Stimulated activated CD4-positive, alpha-beta T cell treated with anti-CD3 and anti-CD28 coated beads, Interleukin-4, amount 100 ng/mL, for 1 hour (primary cell): ENCODE measurements at regions not wholly inside any gene's neighbourhood (a gene's known extent, or its start where the extent isn't known, plus 50 kb on each side); places are given as distances from the start of the nearest gene placed in this dataset.

Experiments
- DNase-seq: peaks from one replicate; pipeline ENCODE4 v3.0.0-alpha.2; 2020

DNA sequence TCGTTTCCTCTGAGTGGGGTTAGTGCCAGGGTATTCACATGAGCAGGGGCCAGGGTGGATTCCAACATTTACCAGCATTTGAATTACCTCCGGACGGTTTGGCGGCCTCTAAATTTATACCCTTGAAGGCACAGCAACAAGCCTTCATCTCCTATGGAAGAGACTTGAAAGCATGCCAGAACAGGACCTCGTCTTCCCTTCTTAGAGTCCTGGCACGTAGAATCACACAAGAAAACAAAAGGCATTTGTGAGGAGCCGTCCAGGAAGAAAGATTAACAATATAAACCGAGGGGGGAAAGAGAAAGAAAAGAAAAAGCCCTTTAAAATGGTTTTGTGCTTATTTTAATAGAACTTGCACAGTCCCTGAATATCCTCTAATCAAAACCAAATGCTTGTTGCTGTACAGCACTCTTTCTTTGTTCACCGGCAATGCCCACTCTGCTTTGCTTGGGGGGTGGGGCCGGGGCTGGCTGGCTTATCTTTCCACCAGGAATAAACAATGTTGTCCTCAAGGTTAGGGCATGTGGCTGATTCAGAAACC lies 575.8 kb upstream of the ZNF462 start:
- no peak for DNase-seq

DNA sequence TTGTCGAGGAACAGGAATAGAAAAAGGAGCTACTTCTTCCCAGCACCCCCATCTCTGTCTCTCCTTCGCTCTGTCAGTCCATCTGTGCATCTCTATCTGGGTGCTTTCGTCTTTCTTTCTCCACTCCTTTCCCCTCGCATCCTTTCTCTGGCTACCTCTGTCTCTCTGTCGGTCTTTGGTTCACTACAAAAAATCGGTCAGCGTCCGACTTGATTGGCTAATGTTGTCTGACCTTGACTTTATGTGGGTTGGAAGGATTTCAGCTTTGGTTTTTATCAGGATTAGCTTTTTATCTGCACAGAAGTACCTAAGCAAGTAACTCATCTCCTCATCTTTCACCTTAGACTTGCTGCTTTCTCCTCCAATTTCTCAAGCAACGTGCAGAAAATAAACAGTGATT lies 575.2 kb upstream of the ZNF462 start:
- no peak for DNase-seq

DNA sequence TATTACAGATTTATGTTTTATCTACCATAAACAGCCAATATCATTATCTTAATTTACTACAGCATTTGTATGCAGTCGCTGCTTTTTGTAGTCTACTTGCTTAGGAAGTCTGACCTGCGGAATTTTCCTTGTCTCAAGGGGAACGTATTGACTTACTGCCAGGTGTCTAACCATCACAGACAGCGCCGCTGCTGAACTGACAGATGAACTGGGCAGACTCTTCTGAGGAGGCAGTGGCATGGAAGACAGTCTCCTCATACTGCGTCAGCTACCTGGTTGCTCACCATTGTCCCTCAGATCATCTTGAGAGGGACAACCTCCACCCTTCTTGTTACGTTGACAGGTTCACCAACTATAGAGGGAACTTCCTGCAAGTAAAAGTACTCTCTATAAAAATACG lies 574.3 kb upstream of the ZNF462 start:
- no peak for DNase-seq

DNA sequence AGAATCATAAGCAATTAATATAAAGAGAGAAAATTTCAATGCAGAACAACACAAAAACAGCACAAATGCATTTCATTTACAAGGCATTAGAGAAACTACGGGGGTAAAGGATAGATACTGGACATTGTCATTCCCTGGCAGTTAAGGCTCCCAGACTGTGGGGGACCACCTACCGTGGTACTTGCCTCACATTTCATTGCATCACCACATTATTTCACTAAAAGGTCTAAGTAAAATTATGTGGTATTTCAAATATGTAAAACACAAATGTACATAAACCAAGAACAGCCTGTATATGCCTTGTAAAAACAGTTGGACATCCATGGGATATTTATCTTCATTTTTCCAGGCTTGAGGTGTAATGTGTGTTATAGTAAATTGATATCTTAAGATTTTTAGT lies 571.2 kb upstream of the ZNF462 start:
- DNase-seq, result no peak

DNA sequence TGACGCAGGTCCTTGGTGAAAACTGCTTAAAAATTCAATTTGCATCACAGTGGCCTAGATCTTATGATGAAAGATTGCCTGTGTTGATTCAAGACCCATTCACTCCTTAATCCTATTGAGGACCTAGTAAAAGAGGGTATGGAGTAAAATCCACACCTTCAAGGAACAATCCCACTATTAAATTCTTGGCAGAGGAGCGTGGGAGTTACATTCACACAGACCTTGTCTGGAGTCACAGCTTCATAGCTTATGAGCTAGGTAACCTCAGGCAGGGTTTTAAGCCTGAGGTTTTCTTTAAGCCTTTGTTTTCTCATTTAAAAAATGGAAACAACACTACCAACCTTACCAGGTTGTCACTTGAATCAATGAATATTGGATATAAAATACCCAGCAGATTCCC lies 566.5 kb upstream of the ZNF462 start:
- DNase-seq, result no peak

DNA sequence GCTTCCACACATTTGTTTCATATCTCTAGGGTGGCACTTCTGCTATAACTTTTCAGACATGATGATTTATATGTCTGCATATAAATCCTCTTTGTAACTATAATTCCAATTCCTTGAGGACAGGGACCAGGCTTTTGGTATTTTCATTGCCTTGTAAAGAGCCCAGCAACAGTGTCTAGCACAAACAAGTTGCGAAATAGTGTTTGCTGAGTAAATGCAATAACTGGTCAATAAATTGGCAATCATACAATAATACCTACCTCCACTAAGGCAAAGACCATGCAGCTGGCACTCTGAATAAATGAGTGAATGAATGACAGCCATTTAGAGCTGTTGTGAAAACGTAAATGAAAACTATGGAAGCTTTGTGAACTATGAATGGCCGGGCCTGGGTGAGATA lies 564.0 kb upstream of the ZNF462 start:
- DNase-seq, result no peak

DNA sequence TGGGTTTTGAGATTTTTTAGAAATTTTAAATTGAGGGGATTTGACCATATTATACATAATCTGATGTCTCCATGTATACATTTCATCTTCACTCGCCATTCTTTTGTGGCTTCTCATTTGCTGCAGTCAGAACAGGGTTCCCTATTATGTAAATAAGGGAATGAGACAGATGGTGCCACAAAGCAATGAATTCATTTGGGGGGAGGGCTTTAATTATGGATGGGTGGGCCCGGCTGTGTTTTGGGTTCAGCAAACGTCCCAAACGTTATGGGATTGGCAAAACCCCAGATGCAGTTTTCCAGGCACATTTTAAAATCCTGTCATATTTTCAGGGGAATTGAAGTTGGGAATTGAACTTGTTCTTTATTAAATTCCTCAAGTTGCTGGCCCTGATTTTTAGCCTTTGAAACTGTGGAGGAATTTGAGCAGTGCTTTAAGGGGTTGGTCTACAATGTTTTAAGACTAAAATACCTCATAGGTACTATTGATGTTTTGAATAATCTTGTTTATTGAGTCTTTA lies 558.5 kb upstream of the ZNF462 start:
- no peak for DNase-seq

DNA sequence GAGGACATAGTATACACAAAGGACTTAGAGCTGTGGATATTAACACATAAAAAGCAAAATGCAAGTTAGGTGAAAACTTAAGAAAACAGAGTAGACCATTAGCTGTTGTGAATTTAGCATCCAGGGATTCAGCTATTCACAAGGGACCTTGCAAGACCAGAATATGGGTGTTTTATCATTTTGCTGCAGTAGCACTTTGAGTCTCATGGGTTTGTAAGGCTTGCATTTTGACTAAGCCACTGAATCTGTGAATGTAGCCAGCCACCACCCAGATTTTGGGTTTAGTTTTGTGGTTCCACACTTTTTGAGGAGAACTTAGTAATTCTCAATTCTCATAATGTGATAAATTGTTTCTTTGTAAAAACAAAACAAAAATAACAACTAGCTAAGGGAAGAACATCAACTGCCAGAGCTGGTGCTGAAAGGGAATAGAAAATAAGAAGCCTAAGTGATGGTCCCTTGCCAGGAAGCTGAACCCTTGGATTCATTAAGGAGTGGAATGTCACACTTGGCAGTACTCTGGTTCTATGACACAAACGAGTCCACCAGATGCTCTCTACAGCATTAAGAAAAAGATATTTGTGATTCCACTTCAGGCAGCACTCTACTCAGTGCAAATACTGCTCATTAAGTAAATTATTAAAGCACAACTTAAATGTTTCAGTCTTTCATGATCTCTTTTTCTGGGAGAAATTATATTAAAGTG lies 557.4 kb upstream of the ZNF462 start:
- DNase-seq, result no peak

DNA sequence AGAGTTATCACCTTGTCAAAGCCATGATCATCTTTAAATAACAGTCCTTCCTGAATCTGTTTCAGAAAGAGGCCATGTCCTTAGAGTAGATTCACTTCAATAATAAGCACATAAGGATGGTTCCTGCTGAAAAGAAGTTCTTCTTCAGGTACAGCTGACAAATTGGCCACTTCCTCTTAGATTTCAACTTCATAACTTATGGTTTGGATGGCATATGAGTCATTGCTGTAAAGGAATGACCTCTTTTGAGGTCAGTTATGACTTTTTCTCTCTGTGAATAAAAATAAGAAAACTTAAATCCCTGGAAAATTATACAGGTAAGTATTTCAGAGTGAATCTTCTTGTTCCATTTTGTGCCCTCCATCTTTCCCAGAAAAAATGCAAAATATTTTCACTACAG lies 555.3 kb upstream of the ZNF462 start:
- no peak for DNase-seq

DNA sequence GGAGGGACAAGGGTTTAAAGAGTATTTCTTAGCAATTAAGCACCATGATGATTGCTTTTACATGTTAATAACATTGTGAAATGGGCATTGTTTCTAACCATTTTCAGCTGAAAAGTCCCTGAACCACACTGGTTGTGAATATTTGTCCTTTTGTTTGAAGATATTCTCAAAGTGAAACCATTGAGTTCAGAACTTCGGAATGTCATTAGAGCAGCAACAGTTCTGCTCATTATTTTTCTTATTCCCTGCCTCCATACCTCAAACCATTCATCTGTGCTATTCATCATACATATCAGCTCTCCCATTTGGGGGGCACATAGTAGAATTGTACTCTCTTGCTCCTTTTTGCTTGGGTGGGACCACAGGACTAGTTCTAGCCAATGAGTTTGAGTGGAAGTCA lies 553.0 kb upstream of the ZNF462 start:
- no peak for DNase-seq

DNA sequence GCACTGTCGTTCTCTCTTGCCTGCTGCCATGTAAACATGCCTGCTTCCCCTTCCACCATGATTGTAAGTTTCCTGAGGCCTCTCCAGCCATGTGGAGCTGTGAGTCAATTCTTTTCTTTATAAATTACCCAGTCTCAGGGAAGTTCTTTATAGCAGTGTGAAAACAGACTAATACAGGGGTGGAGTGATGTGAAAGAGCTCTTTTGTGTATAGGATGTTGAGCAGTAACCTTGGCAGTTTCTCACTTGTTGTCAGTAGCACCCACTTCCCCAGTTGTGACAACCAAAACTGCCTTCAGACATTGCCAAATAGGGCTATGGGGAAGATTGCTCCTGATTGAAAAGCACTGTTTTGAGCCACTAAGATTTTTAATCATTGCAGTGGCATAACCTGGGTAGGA lies 552.2 kb upstream of the ZNF462 start:
- DNase-seq, result no peak

DNA sequence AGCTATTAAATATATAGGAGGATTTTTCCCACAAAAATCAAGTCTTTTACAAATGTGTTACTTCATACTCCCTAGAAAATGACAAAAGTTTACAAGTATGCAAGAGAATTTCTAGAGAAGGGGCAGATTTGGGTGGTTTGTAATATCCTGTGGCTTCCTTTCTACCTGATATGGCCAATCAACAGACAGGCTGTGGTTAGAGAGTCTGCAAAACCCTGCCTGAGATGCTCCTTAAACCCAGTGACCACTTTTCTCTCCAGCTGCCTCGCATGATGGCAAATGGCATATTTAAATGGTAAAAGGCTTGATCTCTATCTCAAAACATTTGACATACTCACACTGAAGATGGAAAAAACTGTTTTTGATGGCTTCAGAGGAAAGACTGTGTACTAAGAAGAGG lies 550.1 kb upstream of the ZNF462 start:
- no peak for DNase-seq

DNA sequence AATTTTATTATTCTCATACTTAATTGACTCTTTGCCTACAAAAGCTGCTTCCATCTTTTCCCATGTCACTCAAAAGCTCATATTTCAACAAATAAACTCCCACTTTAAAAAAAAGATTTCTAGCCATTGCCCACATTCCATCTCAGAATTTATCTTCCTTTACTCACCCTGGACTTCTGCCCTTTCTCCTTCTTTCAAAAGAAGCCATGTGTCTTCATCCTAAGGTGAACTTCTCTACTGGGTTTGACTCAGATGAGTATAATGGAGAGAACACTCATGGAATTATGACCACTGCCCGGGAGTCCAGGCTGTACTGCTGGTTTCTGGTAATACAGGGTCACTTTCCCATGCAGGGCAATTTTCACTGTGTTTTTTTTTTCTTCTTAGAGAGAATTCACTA lies 548.5 kb upstream of the ZNF462 start:
- no peak for DNase-seq

DNA sequence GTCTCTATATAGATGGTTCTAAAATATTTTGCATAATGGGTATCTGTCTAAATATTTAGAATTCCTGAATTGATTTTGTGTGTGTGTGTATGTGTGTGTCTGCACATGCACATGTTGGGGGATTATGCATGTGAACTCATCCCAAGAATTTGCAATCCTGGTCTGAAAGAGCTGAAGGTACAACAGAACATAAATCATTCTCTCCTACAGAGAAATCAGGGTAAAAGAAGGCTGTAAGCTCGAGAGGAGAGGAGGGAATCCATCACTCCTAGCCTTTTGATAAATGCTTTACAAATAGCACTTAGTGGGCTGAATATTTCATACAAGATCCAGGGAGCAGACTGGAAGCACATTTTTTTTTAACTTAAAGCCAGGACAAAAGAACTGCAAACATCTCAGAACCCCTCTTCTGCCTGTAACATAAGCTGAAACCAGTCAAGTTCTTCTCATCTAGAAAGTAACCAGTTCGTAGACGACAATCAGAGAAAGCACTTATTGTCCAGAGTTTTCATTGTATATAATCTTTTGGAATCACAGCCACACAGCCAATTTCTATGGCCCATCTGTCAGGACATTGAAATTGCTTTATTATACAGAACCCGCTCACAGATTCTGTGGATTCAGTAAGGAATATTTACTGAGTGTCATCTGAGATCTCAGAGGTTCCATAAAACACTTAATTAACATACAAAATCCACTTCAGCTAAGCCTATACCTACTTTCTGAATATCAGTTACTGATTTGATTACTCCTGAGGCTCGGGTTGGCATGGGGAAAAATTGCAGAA lies 541.4 kb upstream of the ZNF462 start:
- no peak for DNase-seq

DNA sequence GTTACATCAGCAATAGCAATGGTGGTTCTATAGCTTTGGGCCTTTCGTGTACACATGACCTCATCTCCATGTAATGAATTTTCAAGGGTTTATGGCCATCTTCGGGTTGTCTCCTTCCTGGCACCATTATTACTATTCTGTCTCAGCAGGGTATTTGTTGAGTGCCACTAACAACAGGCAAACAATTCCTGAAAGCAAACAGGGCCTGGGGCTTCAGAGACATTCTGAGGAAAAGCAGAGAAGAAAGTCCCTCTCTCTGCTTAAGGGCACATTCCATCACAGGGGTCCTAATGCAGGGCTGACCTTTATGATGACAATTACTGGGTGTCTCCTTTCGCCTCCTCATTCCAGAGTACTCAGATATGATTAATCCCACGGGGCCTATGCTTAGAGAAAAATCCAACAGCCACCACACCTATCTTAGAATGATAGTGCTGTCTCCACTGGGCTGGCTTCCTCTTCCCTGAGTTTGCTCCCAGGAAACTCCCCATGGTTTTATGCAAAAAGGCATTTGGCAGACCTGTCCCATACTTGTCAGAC lies 540.2 kb upstream of the ZNF462 start:
- DNase-seq, result no peak

DNA sequence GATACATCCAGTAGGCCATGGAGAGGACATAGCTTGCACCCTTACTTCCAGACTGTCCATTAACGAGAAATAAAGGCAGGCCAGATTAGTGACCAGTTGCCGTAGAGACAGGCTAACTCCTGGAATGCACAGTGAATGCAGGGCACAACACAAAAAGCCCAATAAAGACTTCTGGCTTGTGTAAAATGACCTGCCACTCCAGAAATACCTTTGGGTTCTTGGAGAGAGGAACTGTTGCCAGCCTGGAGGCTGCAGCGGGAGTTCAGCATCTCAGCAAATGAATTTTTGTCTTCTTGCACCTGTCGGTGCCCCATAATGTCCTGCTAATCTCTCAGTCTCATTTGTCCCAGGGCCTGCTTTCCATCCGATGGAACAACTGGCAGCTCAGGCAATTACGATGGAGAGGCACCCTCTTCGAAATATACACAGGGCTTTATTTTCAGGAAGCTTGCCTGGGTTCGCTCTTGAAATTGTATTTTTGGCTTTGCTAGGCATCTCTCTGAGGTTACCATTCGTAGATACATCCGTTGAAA lies 538.8 kb upstream of the ZNF462 start:
- no peak for DNase-seq

DNA sequence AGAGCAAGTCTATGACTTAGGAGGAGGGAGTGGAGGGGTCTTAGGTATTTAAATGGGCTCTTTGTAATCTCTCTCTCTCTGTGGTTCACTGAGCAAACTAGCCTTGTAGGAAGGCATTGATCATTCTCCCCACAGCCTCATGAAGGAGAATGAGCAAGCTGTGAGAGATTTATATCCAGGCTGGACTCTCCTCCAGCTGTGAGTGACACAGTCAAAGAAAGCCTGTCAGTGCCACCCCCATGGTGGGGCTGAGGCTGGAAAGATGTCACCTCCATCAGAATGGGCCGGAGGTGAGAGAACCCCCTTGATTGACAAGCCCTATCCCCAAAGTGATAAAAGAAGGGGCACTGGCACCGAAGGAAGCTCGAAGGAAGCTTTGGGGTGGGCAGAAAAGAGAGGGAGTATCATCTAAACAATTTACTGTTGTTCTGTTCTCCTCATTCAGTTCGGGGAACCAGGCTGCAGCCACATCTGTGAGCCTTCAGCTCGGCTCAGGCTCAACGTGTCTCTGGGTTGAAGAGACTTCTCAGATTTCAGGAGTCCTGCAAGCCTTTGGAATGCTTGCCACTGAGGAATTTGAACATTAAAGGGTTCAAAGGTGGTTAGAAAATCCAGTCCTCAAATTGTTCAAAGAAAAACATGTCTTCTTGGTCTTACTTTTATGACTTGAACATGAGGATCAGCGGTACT lies 538.2 kb upstream of the ZNF462 start:
- no peak for DNase-seq

DNA sequence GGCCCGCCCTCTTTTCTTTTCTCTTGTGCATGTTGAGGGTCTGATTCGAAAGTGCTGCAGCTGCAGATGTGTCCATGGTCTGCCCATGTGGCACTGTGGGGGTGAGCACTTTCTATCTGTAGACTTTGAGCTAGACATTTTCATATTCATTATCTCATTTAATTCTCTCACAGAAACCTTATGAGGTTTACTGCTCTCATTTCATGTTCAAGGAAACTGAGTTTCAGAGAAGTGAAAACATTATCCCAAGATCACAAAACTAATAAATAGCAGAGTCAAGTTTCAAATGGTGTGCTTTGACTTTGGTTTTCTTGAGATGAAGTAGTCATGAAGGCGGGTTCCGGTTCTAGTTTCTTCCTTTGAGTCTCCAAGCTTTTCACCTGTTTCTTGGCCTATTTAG lies 536.5 kb upstream of the ZNF462 start:
- DNase-seq, result no peak

DNA sequence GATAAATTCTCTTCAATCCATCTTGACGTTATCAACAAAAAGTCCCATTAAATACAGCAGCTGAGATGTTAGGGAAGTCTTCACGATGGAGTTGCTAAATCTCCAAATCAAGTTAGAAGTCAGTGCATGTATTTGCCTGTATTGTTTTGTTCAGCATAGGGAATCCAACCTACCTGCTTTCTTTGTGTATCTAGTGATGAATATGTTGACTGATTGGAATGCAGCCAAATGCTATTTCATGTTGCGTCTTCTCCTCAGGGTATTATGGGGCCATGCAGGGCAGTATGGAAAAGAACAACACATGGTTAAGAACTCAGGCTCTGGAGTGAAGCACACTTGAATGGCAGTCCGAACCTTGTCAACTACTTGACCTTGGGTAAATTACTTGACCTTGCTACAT lies 529.5 kb upstream of the ZNF462 start:
- no peak for DNase-seq

DNA sequence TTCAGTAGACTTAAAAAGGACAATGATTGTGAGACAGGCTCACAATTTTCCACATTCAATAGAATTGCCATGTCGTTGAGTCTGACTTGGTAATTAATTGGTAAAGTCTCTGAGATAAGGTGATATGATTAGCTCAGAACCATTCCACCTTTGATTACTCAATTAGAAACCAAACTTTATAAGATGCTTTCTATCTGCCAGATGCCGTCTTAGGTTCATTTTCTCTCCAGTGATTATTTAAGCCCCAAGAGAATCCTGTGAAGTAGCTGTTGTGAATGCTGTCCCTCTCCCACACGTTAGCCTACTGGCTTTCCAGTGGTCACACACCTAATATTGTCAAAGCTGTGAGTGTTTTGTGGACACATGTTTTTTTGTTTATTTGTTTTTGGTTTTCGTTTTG lies 528.9 kb upstream of the ZNF462 start:
- no peak for DNase-seq

DNA sequence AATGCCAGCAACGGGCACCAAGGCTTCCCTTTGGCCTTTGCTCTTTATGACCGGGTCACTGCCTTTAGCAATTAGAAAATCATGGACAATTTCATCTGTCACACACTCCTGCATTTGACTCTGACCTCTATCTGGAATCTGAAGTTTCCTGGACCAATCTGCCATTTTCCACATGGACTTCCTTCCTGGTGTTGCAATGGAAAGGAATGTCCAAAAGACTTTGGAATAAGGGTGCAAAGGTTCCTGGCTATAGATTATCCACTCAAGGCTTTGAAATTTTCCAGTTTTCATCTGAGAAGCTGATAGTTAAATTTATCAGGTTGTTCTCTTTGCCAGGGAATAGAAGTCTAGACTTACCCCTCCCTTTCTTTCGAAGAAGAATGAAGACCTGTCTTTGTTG lies 523.1 kb upstream of the ZNF462 start:
- DNase-seq, result no peak

DNA sequence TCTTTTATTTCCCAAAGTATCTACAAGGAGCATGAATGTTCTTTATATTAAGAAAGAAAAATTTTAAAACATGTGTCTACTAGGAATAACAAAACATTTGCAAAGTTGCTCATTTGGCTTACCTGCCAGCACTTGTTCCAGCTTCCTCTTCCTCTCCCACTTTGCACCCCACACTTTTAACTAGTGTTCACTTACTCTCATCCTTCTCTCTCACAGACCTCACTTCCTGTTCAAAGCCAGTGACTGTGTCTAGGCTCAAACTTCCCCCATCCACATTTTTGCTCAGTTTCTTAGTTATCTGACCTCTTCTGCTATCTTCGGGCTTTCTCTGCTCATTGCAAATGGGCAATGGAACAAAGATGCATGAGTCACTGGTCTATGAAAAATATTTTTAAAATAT lies 512.2 kb upstream of the ZNF462 start:
- no peak for DNase-seq

DNA sequence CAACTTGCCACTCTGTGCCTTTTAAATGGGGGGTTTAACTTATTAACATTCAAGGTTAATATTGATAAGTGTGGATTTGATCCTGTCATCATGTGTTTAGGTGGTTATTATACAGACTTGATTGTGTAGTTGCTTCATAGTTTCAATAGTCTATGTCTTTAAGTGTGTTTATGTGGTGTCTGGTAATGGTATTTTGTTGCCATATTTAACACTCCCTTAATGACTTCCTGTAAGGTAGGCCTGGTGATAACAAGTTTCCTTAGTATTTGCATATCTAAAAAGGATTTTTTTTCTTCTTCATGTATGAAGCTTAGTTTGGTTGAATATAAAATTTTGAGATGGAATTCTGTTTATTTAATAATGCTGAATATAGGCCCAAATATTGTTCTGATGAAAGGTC lies 506.0 kb upstream of the ZNF462 start:
- DNase-seq, result no peak
